HEK293 (cell line): ENCODE measurements at regions not wholly inside any gene's neighbourhood (a gene's known extent, or its start where the extent isn't known, plus 50 kb on each side); places are given as distances from the start of the nearest gene placed in this dataset.

ENCODE experiments used
- ZEB2 ChIP-seq: fragments of 450-650 bp; formaldehyde crosslinking; IDR thresholded peaks from 2 replicates; pipeline ENCODE4 v1.5.1; 2016; ENCODE audit warnings: missing biosample characterization, missing genetic modification characterization
- ZFP41 ChIP-seq: fragments of 450-650 bp; formaldehyde crosslinking; IDR thresholded peaks from 2 replicates; pipeline ENCODE4 v1.5.1; 2016; ENCODE audit warnings: missing biosample characterization, missing genetic modification characterization, borderline replicate concordance
- ZNF146 ChIP-seq: fragments of 450-650 bp; formaldehyde crosslinking; IDR thresholded peaks from 2 replicates; pipeline ENCODE4 v1.5.1; 2016; ENCODE audit warnings: missing biosample characterization, missing genetic modification characterization
- ZNF529 ChIP-seq: fragments of 450-650 bp; formaldehyde crosslinking; IDR thresholded peaks from 2 replicates; pipeline ENCODE4 v1.5.1; 2017; ENCODE audit warnings: missing genetic modification characterization, missing biosample characterization; ENCODE audit not compliant: insufficient replicate concordance
- TF ChIP-seq, protein P1 (sequence below): fragments of 450-650 bp; formaldehyde crosslinking; IDR thresholded peaks from 2 replicates; pipeline ENCODE4 v1.5.1; 2016; ENCODE audit warnings: missing biosample characterization, missing genetic modification characterization
- TF ChIP-seq, protein P2 (sequence below): fragments of 450-650 bp; formaldehyde crosslinking; conservative IDR thresholded peaks from 2 replicates; pipeline ENCODE4 v1.5.1; 2016; ENCODE audit warnings: low read depth, missing biosample characterization, missing genetic modification characterization

DNA sequence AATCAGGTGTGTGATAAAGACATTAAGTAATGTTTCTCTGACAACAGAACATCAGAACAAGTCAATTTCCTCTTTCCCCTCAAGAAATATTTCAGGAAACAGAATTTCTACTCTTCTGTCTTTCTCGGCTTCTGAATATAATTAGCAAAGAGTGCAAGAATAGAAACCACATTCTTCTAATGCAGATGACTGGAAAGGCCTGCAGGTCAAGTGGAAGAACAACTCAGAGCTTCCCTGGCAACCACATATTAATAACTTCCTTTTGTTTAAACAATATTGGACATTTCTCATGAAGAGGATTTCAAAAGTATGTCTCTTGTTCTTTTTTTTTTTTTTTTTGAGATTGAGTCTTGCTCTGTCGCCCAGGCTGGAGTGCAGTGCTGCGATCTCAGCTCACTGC, 225.5 kb downstream of the PARM1 start:
- TF ChIP-seq ZNF529 (no peak), ZNF146 (tag by site-specific recombination) (no peak), ZFP41 (tag by site-specific recombination) (no peak), ZEB2 (tag by site-specific recombination) (no peak)
- TF ChIP-seq, protein P1, sequence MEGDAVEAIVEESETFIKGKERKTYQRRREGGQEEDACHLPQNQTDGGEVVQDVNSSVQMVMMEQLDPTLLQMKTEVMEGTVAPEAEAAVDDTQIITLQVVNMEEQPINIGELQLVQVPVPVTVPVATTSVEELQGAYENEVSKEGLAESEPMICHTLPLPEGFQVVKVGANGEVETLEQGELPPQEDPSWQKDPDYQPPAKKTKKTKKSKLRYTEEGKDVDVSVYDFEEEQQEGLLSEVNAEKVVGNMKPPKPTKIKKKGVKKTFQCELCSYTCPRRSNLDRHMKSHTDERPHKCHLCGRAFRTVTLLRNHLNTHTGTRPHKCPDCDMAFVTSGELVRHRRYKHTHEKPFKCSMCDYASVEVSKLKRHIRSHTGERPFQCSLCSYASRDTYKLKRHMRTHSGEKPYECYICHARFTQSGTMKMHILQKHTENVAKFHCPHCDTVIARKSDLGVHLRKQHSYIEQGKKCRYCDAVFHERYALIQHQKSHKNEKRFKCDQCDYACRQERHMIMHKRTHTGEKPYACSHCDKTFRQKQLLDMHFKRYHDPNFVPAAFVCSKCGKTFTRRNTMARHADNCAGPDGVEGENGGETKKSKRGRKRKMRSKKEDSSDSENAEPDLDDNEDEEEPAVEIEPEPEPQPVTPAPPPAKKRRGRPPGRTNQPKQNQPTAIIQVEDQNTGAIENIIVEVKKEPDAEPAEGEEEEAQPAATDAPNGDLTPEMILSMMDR (tag by site-specific recombination), result no peak
- TF ChIP-seq, protein P2, sequence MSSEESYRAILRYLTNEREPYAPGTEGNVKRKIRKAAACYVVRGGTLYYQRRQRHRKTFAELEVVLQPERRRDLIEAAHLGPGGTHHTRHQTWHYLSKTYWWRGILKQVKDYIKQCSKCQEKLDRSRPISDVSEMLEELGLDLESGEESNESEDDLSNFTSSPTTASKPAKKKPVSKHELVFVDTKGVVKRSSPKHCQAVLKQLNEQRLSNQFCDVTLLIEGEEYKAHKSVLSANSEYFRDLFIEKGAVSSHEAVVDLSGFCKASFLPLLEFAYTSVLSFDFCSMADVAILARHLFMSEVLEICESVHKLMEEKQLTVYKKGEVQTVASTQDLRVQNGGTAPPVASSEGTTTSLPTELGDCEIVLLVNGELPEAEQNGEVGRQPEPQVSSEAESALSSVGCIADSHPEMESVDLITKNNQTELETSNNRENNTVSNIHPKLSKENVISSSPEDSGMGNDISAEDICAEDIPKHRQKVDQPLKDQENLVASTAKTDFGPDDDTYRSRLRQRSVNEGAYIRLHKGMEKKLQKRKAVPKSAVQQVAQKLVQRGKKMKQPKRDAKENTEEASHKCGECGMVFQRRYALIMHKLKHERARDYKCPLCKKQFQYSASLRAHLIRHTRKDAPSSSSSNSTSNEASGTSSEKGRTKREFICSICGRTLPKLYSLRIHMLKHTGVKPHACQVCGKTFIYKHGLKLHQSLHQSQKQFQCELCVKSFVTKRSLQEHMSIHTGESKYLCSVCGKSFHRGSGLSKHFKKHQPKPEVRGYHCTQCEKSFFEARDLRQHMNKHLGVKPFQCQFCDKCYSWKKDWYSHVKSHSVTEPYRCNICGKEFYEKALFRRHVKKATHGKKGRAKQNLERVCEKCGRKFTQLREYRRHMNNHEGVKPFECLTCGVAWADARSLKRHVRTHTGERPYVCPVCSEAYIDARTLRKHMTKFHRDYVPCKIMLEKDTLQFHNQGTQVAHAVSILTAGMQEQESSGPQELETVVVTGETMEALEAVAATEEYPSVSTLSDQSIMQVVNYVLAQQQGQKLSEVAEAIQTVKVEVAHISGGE, result no peak
